OCI-LY1 (cell line): ENCODE measurements at regions not wholly inside any gene's neighbourhood (a gene's known extent, or its start where the extent isn't known, plus 50 kb on each side); places are given as distances from the start of the nearest gene placed in this dataset.
A peak's percentile ranks its signal among the peaks of the same experiment; 100 is the strongest.

Experiments used
- H2AFZ ChIP-seq: fragments of 200-600 bp; sonication (generic), shearing (Covaris generic); 2 replicates; pipeline ENCODE4 v1.6.0; 2014; ENCODE audit warnings: antibody characterized with exemption, mild to moderate bottlenecking, low read length
- H3F3A ChIP-seq: fragments of 200-600 bp; sonication (generic), shearing (Covaris generic); 2 replicates; pipeline ENCODE4 v1.6.0; 2014; ENCODE audit warnings: mild to moderate bottlenecking, antibody characterized with exemption, low read length, moderate library complexity; ENCODE audit not compliant: insufficient read depth
- H3K27ac ChIP-seq: fragments of 200-600 bp; sonication (generic); 2 replicates; pipeline ENCODE4 v1.5.1; 2014; ENCODE audit warnings: low read length, mixed run types, mild to moderate bottlenecking, low read depth; ENCODE audit not compliant: poor library complexity, severe bottlenecking
- H3K27me3 ChIP-seq: fragments of 200-600 bp; sonication (generic); 2 replicates; pipeline ENCODE4 v1.6.0; 2014; ENCODE audit warnings: antibody characterized with exemption, mild to moderate bottlenecking, low read length, moderate library complexity; ENCODE audit not compliant: insufficient read depth
- H3K36me3 ChIP-seq: fragments of 200-600 bp; sonication (generic); 2 replicates; pipeline ENCODE4 v1.6.1; 2014; ENCODE audit warnings: mild to moderate bottlenecking, antibody characterized with exemption, low read length, moderate library complexity, mixed read lengths; ENCODE audit not compliant: insufficient read depth
- H3K4me1 ChIP-seq: fragments of 200-600 bp; sonication (generic); 2 replicates; pipeline ENCODE4 v1.5.1; 2014; ENCODE audit warnings: mild to moderate bottlenecking, low read length, moderate library complexity; ENCODE audit not compliant: insufficient read depth, severe bottlenecking
- H3K4me2 ChIP-seq: fragments of 200-600 bp; sonication (generic), shearing (Covaris generic); 2 replicates; pipeline ENCODE4 v1.6.1; 2014; ENCODE audit warnings: low read length
- H3K4me3 ChIP-seq: fragments of 200-600 bp; sonication (generic); 2 replicates; pipeline ENCODE4 v1.5.1; 2014; ENCODE audit warnings: low read length, low read depth, mild to moderate bottlenecking, mixed read lengths; ENCODE audit not compliant: poor library complexity, severe bottlenecking
- H3K79me2 ChIP-seq: fragments of 200-600 bp; shearing (Covaris generic); 2 replicates; pipeline ENCODE4 v1.6.1; 2016; ENCODE audit warnings: mixed run types, low read length, mixed read lengths; ENCODE audit not compliant: insufficient read depth
- H3K9ac ChIP-seq: fragments of 200-600 bp; sonication (generic), shearing (Covaris generic); 2 replicates; pipeline ENCODE4 v1.6.1; 2014; ENCODE audit warnings: mild to moderate bottlenecking, low read length, mixed read lengths
- H3K9me2 ChIP-seq: fragments of 200-600 bp; sonication (generic), shearing (Covaris generic); 2 replicates; pipeline ENCODE4 v1.6.1; 2014; ENCODE audit warnings: low read depth, mild to moderate bottlenecking, low read length, mixed read lengths
- H3K9me3 ChIP-seq: fragments of 200-600 bp; shearing (Covaris generic); 2 replicates; pipeline ENCODE4 v1.6.1; 2014; ENCODE audit warnings: low read length, mixed read lengths
- H4K20me1 ChIP-seq: fragments of 200-600 bp; sonication (generic), shearing (Covaris generic); 2 replicates; pipeline ENCODE4 v1.6.0; 2016; ENCODE audit warnings: mild to moderate bottlenecking, low read length; ENCODE audit not compliant: insufficient read depth
- CTCF ChIP-seq: fragments of 200-600 bp; sonication (generic), shearing (Covaris generic); IDR thresholded peaks from 2 replicates; pipeline ENCODE4 v1.5.1; 2017; ENCODE audit warnings: mild to moderate bottlenecking, antibody characterized with exemption, low read length, moderate library complexity, mixed read lengths
- EZH2 ChIP-seq: fragments of 200-600 bp; sonication (generic), shearing (Covaris generic); IDR thresholded peaks from 2 replicates; pipeline ENCODE4 v1.8.0; 2017; ENCODE audit warnings: borderline replicate concordance, mixed run types, mild to moderate bottlenecking, antibody characterized with exemption, low read length, moderate library complexity, mixed read lengths

- Histone ChIP-seq H3K9me2 (no peaks in the 10 kb centered on the region), H3K9me3 (no peaks in the 10 kb centered on the region), H3K79me2 (0 out of 2 replicates have a peak, but pooled peaks cover 14% of the 10 kb centered on the region), H3K36me3 (peaks cover 13% of the 10 kb centered on the region; the same call in 1 of the 2 replicates), H3K9ac (peak overlapping the region; percentile 39; the same call in 1 of the 2 replicates), H2AFZ (no peak overlapping the region), H3K4me2 (peak overlapping the region; percentile 36; the same call in 1 of the 2 replicates), H3K27ac (peak overlapping the region; percentile 94), H3F3A (peaks cover 5% of the 10 kb centered on the region; the same call in 1 of the 2 replicates), H3K27me3 (no peaks in the 10 kb centered on the region), H3K4me3 (no peak overlapping the region), H3K4me1 (peaks cover 96% of the 10 kb centered on the region), H4K20me1 (no peaks in the 10 kb centered on the region)
- TF ChIP-seq CTCF (no peak), EZH2 (no peak)
Observed at GRCh38 chr12:123061441-123062205, 81.1 kb downstream of the ARL6IP4 start.

- H3K27ac ChIP-seq, result peak overlapping the region; percentile 94
- H4K20me1 ChIP-seq, result no peaks in the 10 kb centered on the region
- no peak overlapping the region for H2AFZ ChIP-seq
- no peaks in the 10 kb centered on the region for H3K9me2 ChIP-seq
- H3K9me3 ChIP-seq, result no peaks in the 10 kb centered on the region
- H3K4me3 ChIP-seq, result no peak overlapping the region
- 0 out of 2 replicates have a peak, but pooled peaks cover 14% of the 10 kb centered on the region for H3K79me2 ChIP-seq
- H3K4me1 ChIP-seq, result peaks cover 88% of the 10 kb centered on the region
- TF ChIP-seq EZH2 (no peak), CTCF (no peak)
- H3K9ac ChIP-seq, result peak overlapping the region; percentile 38; the same call in 1 of the 2 replicates
- H3K27me3 ChIP-seq, result no peaks in the 10 kb centered on the region
- peaks cover 7% of the 10 kb centered on the region for H3K36me3 ChIP-seq
- peak overlapping the region; percentile 21; the same call in 1 of the 2 replicates for H3K4me2 ChIP-seq
- H3F3A ChIP-seq, result peaks cover 5% of the 10 kb centered on the region; the same call in 1 of the 2 replicates
Observed at GRCh38 chr12:123059500-123059899, 79.0 kb downstream of the ARL6IP4 start.

GRCh38 chr12:123058980-123059379 lies 78.5 kb downstream of the ARL6IP4 start:
- Histone ChIP-seq H3K27me3 (no peaks in the 10 kb centered on the region), H4K20me1 (no peaks in the 10 kb centered on the region), H3K4me3 (no peak overlapping the region), H3K9me3 (no peaks in the 10 kb centered on the region), H3K9me2 (no peaks in the 10 kb centered on the region), H3K27ac (peak overlapping the region; percentile 94), H3F3A (peaks cover 5% of the 10 kb centered on the region; the same call in 1 of the 2 replicates), H3K79me2 (0 out of 2 replicates have a peak, but pooled peaks cover 14% of the 10 kb centered on the region), H3K4me2 (peak overlapping the region; percentile 21; the same call in 1 of the 2 replicates), H3K9ac (peak overlapping the region; percentile 38; the same call in 1 of the 2 replicates), H2AFZ (no peak overlapping the region), H3K4me1 (peaks cover 83% of the 10 kb centered on the region), H3K36me3 (peaks cover 7% of the 10 kb centered on the region)
- TF ChIP-seq CTCF, result no peak
- TF ChIP-seq EZH2, result no peak
